Endothelial cell (in vitro differentiated cells): ENCODE measurements at regions not wholly inside any gene's neighbourhood (a gene's known extent, or its start where the extent isn't known, plus 50 kb on each side); places are given as distances from the start of the nearest gene placed in this dataset.

Experiments
- DNase-seq: peaks from one replicate; pipeline ENCODE4 v3.0.0; 2021; ENCODE audit warnings: low spot score
- H3K27ac Mint-ChIP-seq: one replicate; pipeline ENCODE4 v1.8.0; 2021; ENCODE audit warnings: mixed read lengths, inconsistent platforms; ENCODE audit not compliant: unreplicated experiment
- H3K27me3 Mint-ChIP-seq: one replicate; pipeline ENCODE4 v1.8.0; 2021; ENCODE audit warnings: mild to moderate bottlenecking, moderate library complexity, mixed read lengths, inconsistent platforms; ENCODE audit not compliant: unreplicated experiment
- H3K36me3 Mint-ChIP-seq: one replicate; pipeline ENCODE4 v1.8.0; 2021; ENCODE audit warnings: mild to moderate bottlenecking, low read depth, mixed read lengths, inconsistent platforms; ENCODE audit not compliant: unreplicated experiment
- H3K4me1 Mint-ChIP-seq: one replicate; pipeline ENCODE4 v1.8.0; 2021; ENCODE audit warnings: mild to moderate bottlenecking, mixed read lengths, inconsistent platforms; ENCODE audit not compliant: unreplicated experiment
- H3K4me3 Mint-ChIP-seq: one replicate; pipeline ENCODE4 v1.8.0; 2021; ENCODE audit warnings: mild to moderate bottlenecking, mixed read lengths, inconsistent platforms; ENCODE audit not compliant: unreplicated experiment
- H3K9me3 Mint-ChIP-seq: one replicate; pipeline ENCODE4 v1.8.0; 2021; ENCODE audit warnings: mixed read lengths, inconsistent platforms; ENCODE audit not compliant: unreplicated experiment
- TF ChIP-seq, protein P1 (sequence below): fragments of 200-600 bp; sonication (generic); IDR thresholded peaks from one replicate; pipeline ENCODE4 v1.5.0; 2021; ENCODE audit warnings: antibody characterized with exemption; ENCODE audit not compliant: unreplicated experiment

DNA sequence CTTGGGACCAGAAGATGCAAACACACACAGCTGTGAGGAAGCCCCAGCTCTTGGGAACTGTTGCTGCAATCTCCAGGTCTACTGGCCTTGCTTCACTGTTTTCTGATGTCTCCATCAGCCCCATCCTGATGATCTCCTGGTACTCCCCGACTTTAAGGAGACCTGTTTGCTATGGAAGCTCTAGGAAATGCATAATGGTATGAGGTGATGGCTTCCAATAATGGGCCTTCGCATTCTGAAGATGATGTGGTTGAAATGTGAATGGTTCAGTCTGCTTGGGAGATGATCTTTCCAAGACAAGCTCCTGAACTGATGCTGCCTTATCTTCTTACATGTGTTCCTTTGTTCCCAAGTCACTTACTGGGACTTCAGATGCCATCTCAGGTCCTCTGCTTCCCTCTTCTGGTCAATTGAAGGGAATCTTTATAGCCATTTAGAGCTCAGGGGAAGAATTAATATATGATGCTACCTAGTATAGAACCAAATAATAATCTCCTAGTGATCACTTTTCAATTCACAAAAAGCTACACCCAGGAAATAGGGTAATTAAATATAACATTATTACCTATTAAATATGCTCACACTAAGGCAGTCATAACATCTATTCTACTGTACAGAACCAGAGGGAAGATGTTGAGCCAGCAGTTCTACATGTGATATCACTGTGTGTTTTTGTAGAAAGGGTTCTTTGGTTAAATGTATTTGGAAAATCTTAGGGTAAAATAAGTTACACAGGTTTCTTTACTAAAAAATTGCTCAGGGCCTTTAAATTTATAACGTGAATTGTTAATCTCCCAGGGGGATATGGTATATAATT lies 73.9 kb upstream of the VTCN1 start:
- H3K27ac Mint-ChIP-seq = no peak overlapping the region
- peaks cover 2% of the 10 kb centered on the region for H3K4me1 Mint-ChIP-seq
- no peaks in the 10 kb centered on the region for H3K36me3 Mint-ChIP-seq
- H3K4me3 Mint-ChIP-seq = no peak overlapping the region
- peak; percentile 10 for DNase-seq
- no peaks in the 10 kb centered on the region for H3K27me3 Mint-ChIP-seq
- TF ChIP-seq, protein P1, sequence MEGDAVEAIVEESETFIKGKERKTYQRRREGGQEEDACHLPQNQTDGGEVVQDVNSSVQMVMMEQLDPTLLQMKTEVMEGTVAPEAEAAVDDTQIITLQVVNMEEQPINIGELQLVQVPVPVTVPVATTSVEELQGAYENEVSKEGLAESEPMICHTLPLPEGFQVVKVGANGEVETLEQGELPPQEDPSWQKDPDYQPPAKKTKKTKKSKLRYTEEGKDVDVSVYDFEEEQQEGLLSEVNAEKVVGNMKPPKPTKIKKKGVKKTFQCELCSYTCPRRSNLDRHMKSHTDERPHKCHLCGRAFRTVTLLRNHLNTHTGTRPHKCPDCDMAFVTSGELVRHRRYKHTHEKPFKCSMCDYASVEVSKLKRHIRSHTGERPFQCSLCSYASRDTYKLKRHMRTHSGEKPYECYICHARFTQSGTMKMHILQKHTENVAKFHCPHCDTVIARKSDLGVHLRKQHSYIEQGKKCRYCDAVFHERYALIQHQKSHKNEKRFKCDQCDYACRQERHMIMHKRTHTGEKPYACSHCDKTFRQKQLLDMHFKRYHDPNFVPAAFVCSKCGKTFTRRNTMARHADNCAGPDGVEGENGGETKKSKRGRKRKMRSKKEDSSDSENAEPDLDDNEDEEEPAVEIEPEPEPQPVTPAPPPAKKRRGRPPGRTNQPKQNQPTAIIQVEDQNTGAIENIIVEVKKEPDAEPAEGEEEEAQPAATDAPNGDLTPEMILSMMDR = no peak
- H3K9me3 Mint-ChIP-seq = no peaks in the 10 kb centered on the region

DNA sequence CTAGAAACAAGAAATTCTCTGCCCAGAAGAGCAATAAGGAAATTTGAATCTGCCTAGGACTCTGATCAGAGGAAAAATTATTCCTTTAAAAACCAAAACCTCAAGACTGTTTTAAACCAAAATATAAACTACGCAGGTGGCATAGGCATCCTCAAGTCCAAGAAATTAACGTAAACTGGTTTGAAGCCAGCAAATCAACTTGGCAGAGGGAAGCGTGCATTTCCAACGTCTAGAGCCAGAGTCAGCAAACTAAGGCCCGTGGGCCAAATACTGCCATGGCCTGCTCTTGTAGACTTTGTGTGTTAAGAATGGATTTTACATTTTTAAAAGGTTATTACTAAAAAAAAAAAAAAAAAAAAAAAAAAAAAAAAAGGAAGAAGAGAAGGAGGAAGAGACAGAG lies 67.8 kb upstream of the VTCN1 start:
- Mint-ChIP-seq H3K4me3 (no peak overlapping the region), H3K9me3 (no peaks in the 10 kb centered on the region), H3K36me3 (no peaks in the 10 kb centered on the region), H3K4me1 (peaks cover 2% of the 10 kb centered on the region), H3K27ac (no peak overlapping the region), H3K27me3 (no peaks in the 10 kb centered on the region)
- TF ChIP-seq, protein P1 = no peak
- DNase-seq = no peak

DNA sequence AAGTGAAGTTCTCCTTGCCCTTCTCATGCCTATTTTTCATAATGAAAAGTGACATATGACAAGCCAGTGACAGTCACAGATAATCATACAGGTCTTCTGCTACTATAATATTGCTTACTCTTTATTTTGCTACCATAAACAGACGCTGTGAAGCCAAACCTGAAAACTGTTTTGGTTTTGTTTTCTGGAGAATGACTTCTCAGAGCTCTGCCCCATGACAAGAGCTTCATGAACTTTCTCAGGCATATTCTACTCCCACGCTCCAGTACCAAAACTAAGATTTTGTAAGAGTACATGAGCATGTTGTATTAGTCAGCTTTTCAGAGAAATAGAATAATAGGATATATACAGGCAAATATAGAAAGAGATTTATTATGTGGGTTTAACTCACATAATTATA lies 64.3 kb upstream of the VTCN1 start:
- TF ChIP-seq, protein P1 = no peak
- Mint-ChIP-seq H3K4me3 (no peak overlapping the region), H3K27ac (no peak overlapping the region), H3K9me3 (no peaks in the 10 kb centered on the region), H3K4me1 (no peaks in the 10 kb centered on the region), H3K27me3 (no peaks in the 10 kb centered on the region), H3K36me3 (no peaks in the 10 kb centered on the region)
- no peak for DNase-seq

DNA sequence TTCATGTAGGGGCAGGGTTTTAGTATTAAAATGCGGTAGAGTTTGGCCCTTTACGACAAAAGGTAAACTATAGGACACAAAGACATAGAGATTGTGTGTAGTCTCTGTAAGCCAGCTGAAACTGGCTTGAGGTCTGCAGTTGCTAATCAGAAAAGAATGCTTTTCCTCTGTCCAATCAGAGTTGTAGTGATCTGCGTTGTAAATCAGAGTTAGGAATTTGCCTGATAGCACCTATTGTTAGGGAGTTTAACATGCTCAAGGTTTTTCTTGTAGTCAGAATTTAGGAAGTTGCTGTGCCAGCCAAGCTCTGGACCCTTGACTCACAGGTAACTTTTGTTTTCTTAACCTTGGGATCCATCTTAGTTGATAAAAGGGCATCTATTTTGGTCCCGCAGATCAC lies 61.2 kb upstream of the VTCN1 start:
- TF ChIP-seq, protein P1 = no peak
- Mint-ChIP-seq H3K4me1 (peaks cover 7% of the 10 kb centered on the region), H3K9me3 (no peaks in the 10 kb centered on the region), H3K36me3 (no peaks in the 10 kb centered on the region), H3K27me3 (no peaks in the 10 kb centered on the region), H3K27ac (no peak overlapping the region), H3K4me3 (no peak overlapping the region)
- DNase-seq = no peak

DNA sequence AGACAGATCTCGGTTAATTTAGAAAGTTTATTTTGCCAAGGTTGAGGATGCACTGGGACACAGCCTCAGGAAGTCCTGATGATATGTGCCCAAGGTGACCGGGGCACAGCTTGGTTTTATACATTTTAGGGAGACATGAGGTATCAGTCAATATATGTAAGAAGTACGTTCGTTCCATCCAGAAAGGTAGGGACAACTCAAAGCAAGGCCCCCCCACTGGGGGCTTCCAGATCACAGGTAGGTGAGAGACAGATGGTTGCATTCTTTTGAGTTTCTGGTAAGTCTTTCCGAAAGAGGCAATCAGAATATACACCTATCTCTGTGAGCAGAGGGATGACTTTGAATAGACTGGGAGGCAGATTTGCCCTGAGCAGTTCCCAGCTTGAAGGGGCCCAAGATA lies 60.4 kb upstream of the VTCN1 start:
- Mint-ChIP-seq H3K27ac (no peak overlapping the region), H3K27me3 (no peaks in the 10 kb centered on the region), H3K9me3 (no peaks in the 10 kb centered on the region), H3K4me1 (peaks cover 7% of the 10 kb centered on the region), H3K36me3 (no peaks in the 10 kb centered on the region), H3K4me3 (no peak overlapping the region)
- DNase-seq = no peak
- TF ChIP-seq, protein P1 = no peak
